GM18873 (cell line): ENCODE measurements at regions not wholly inside any gene's neighbourhood (a gene's known extent, or its start where the extent isn't known, plus 50 kb on each side); places are given as distances from the start of the nearest gene placed in this dataset.
"Not testable (repeated sequence)": the region's sequence is repeated elsewhere in the genome, so short reads cannot be mapped to it uniquely, and the experiment has no call there.

Experiments
- ATAC-seq: cut with Tn5 transposase; IDR thresholded peaks from one replicate; pipeline ENCODE4 v1.9.1; 2021; ENCODE audit warnings: mild to moderate bottlenecking, moderate library complexity, moderate number of reproducible peaks; ENCODE audit not compliant: unreplicated experiment, low FRiP score

DNA sequence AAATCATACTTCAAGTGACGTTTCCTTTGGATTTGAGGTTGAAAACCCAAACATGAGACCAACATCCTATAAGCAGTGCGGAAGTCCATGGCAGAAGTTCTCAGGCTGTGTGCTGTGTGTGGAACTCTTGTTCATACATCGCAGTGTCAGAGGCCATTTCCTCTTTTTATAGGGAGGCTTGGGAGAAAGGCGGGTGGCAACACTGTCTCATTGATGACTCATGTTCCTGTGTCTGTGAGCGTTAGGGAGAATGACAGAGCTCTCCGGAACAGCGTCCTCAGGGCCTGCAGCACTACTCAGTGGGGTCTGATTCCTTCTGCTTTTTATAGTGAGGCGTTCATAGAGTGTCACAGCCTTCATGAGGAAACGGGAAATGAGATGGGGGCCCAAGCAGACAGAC, 98.8 kb upstream of the BASP1 start:
- no peak for ATAC-seq

DNA sequence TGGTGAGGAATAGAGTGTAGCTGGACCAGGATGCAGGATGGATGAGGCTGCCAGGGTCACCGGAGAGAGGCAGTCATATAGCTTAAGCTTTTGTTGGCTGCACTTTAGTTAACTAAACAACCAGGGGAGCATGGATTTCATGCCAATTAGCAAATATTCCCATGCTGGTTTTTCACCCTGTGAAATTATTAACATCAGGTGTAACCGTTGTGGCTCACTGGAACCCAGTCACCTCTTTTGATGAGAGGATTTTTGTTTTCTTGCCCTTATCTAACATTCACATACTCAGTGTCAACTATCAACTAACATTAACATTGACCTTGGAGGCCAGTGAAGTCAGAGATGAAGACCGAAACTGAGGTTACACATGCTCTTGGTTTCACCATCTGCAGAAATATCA, 97.2 kb upstream of the BASP1 start:
- no peak for ATAC-seq

DNA sequence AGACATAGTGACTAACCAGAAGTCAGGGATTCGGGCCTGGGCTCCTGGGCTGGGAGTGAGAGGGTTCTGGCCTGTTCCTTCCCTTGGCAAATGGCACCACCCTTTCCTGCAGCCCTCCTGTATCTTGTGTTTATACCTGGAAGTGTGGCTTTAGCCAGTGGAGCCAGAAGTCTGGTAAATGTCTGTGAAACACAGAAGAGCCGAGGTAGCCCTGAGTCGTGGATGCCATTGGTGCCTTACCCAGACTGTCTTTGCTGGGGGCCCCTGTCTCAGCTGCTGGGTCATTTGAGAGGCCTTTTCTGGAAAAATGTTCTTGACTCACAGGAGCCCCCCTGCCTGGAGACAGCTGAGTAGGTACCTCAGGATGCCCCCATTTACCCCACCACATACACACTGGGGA, 95.7 kb upstream of the BASP1 start:
- no peak for ATAC-seq

DNA sequence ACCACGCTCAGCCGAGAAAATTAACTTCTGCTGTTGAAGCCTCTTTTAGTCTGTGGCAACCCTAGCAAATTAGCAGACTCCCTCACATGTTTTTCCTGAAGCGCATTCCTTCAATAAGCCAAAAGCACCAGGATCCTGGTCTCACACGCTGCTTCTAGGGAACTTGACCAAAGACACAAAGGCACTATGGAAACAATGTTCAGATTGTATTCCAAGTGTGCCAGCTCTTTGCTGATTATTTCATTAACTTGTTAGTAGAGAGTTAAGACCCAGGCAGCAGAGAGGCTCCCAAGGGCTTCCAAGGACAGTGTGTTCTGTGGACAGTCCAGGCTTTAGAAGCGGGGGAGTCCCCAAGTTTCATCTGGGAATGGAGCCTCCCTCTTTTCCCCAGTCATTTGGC, 94.4 kb upstream of the BASP1 start:
- no peak for ATAC-seq

DNA sequence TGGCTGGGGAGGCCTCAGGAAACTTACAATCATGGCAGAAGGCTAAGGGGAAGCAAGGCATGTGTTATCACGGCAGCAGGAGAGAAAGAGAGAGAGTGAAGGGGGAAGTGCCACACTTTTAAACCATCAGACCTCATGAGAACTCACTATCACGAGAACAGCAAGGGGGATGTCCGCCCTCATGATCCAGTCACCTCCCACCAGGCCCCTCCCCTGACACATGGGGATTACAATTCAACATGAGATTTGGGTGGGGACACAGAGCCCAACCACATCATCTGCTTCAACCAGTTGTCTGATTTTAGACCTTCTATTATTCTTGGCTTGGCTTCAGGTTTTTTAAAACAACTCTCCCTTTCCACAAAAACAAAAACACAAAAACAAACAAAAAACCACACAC, 93.7 kb upstream of the BASP1 start:
- not testable (repeated sequence) for ATAC-seq

DNA sequence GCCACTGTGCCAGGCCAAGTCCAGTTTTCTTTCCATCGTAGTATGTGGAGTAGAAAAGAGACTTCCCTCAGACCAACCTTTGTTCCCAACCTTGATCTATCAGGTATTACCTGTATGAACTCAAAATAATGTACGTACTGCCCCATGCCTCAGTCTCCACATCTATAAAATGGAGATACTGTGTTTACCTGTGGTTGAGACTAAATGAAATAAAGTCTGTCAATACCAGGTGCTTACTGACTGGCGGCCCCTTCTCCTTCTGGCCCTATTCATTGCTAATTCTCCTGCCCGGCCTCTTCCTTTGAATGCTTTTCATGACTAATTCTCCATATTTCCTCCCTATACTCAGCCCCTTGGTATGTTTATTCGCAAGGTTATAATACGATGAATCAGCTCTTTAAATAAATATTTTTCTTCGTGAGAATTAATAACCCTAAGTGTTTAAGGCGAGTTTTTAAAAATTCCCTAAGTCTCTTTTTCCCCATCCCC, 89.6 kb upstream of the BASP1 start:
- no peak for ATAC-seq

- ATAC-seq, result no peak
These were observed 88.2 kb upstream of the BASP1 start for GRCh38 chr5:17129093-17129849.

GRCh38 chr5:17130302-17130701, 87.1 kb upstream of the BASP1 start:
- ATAC-seq, result not testable (repeated sequence)

DNA sequence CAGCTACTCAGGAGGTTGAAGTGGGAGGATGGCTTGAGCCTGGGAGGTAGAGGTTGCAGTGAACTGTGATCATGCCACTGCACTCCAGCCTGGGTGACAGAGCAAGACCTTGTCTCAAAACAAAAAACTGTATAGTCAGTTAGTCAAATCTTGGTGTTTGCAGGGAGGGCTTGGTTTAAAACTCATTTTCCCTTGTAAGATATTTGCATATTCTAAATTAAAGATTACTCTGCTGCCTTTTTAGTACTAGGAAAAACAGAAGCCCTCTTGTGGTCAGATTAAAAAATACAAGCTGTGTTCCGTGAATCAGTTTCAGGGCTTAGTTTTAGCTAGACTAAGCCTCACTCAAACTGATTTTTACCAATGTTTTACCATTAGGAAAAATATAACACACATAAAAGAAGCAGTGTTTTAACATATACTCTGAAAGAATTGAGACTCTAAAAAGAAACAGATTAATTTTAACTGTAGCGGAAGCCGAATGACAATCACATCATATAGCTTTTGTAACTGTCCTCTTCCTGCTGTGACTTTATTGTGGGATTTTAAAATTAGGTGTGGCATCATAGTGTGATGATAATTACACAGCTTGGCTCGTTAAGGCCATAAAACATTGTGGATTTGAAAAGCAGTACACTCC, 84.9 kb upstream of the BASP1 start:
- ATAC-seq, result peak; percentile 49

- ATAC-seq, result no peak
These were observed 82.4 kb upstream of the BASP1 start for GRCh38 chr5:17135050-17135449.

DNA sequence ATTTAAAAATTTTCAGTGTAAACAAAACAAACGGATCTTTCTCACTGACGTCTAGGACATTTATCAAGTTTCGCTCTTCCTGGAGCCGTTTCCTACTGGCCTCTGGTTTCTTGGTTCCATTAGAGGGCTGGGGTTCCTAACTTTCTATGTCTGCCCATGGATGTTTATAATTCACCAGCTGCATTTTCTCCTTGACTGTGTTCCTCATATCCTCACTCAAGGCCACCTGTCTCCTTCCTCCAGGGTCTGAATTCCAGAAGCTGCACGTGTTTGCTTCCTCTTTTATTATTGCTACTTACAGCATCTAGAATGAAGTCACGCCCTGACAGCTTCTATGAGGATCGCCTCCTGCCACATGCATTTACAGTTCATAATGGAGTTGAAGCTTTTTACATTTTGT, 74.1 kb upstream of the BASP1 start:
- ATAC-seq, result no peak

GRCh38 chr5:17146280-17146841, 71.1 kb upstream of the BASP1 start:
- no peak for ATAC-seq

DNA sequence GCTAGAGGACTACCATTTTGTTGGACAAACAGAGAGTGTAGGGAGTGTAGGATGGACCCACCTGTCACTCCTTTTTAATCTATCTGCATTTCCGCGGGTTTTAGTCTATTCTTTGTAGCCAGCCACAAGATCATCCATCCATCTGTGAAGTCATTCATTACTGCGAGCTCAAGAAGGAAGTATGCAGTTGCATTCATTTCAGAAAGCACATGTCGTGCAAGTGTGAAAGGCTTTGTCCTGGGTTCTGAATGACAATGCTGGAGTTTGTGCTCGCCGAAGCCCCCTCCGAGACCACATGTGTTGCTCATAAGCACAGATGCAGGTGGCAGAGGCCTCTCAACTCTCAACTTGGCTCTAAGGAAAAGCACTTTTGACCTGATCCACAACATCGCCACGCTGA, 70.3 kb upstream of the BASP1 start:
- ATAC-seq, result no peak

GRCh38 chr5:17147617-17148016, 69.8 kb upstream of the BASP1 start:
- no peak for ATAC-seq

GRCh38 chr5:17148481-17148880, 69.0 kb upstream of the BASP1 start:
- ATAC-seq, result no peak

DNA sequence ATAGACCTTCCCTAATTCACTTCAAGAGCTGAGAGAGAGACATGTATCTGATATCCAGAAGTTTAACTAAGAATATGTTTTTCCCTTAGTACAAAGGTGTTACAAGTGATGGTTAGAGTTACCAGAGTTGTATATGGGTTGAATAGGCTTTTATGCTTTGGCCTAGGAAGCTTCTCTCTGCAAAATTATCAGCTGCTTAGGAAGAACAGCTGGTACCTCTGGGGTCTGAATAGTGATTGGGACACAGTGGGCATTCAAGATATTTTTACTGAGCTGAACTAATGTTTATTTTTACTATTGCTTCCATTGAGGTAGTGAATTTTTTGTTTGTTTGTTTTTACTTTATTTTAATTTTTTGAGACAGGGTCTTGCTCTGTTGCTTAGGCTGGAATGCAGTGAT, 67.6 kb upstream of the BASP1 start:
- ATAC-seq, result no peak

DNA sequence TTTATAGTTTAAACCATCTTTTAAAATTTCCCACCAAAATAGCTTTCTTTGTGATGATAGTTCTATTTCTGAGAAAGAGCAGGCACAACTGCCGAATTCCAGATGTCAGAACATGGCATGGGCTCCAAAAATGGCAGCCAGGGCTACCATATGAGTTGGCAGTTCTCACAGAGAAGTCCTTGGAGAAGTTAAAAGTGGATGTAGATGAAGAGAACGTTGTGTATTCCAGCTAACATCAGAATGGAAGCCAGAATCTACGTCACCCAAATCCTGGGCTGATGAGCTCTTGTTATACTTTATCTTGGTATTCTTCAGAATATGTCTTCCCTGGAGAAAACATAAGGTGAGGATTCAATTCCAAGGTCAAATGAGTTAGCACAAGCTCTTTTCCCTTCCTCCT, 66.9 kb upstream of the BASP1 start:
- ATAC-seq, result no peak

DNA sequence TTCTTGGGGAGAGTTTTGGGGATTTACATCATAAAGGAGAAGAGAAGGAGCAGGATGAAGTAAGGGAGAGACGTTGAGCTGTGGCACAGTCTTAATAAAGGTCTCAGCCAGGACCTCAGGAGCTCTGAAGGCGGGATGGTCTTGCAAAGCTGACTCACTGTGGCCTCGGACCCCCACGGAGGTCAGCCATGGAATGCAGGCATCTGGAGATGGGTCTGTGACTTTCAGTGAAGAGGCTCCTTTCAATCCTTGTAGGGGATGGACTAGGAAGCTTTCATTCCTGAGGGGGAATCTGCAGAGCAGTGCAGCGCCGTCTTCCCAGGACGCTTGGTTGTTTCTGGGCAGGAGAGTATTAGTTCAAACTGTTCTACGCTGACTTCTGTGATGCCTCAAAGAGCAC, 65.7 kb upstream of the BASP1 start:
- no peak for ATAC-seq

DNA sequence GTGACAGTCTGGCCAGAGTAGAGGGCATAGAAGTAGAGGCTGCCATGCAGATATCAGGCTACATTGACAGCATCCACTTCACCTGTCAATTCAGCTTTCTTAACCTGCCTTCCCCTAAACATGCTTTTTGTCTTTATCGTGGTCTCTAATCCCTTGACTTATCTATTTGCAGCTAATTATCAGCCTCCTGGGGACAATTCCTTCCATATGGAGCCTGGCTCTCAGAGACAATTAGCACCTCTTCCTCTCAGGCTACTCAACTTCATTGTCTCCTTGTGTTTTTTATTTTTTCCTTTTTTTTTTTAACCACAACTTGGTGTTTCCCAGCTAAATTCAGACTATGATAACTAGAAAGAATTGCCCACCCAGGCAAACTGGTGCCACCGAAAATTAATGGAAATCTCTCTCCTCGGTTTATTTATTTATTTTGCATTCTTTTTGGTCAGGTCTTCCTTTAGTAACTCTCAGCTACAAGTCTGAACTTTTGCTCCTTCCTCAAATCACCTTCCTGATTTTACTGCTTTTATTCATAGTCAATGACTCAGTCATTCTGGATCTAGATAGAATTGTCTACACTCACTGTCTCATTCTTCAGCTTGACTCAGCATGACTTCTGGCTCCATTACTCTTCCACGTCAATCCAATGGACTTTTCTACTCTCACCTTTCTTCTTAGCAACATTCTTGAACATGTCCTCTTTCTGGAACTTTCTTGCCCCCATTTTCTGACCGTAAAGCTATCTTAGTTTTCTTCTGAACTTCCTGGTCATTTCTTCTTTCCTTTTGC, 63.0 kb upstream of the BASP1 start:
- ATAC-seq, result no peak

DNA sequence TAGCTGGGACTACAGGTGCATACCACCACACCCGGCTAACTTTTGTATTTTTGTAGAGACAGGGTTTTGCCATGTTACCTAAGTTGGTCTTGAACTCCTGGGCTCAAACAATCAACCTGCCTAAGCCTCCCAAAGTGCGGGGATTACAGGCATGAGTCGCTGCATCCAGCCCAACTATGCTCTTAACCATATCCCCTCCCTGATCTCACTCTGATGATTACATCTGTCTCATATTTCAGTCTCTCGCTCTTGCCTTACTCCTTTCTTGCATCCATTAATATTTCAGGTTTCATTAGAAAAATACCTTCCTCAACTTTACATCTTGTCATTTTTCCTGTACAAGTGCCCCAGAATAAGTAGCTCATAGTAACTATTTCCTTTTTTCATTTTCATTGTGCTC, 61.0 kb upstream of the BASP1 start:
- ATAC-seq, result no peak

DNA sequence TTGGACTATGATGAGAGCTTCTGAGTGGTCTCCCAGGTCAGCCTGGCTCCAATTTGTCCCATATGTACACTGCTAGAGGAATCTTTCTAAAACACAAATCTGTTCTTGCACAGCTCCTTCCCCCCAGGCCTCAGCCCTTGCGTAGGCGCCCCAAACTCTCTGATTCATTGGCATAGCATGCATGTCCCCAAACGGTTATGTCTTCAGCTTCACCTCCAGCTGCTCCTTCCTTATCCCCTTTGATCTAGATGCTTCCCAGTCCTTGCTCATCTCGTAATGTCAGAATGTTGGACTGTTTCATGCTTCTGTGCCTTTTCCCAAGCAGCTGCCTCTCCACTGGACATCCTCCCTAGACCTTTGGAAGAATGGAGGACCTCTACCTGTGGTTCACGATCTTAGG, 60.1 kb upstream of the BASP1 start:
- ATAC-seq, result no peak
